Muscle of leg (tissue), 3 donors: ENCODE measurements at regions not wholly inside any gene's neighbourhood (a gene's known extent, or its start where the extent isn't known, plus 50 kb on each side); places are given as distances from the start of the nearest gene placed in this dataset.

ENCODE experiments used
- DNase-seq: peaks from one replicate; pipeline ENCODE4 v3.0.0; 2013
- H3K27ac ChIP-seq: one replicate; pipeline ENCODE4 v1.5.1; 2013; ENCODE audit warnings: mild to moderate bottlenecking, low read length, control low read depth
- H3K27me3 ChIP-seq: one replicate; pipeline ENCODE4 v1.6.1; 2013; ENCODE audit warnings: low read length; ENCODE audit not compliant: control insufficient read depth, insufficient read depth
- H3K36me3 ChIP-seq: one replicate; pipeline ENCODE4 v1.6.1; 2013; ENCODE audit warnings: low read length; ENCODE audit not compliant: control insufficient read depth, insufficient read depth
- H3K4me1 ChIP-seq: one replicate; pipeline ENCODE4 v1.6.1; 2013; ENCODE audit warnings: low read length; ENCODE audit not compliant: control insufficient read depth, insufficient read depth
- H3K4me3 ChIP-seq: one replicate; pipeline ENCODE4 v1.5.1; 2013; ENCODE audit warnings: low read length, control low read depth
- H3K9me3 ChIP-seq: replicated peaks from 2 replicates; pipeline ENCODE4 v1.6.1; 2013; ENCODE audit warnings: low read depth, low read length; ENCODE audit not compliant: control insufficient read depth
- WGBS: methylation state at CpG from one replicate; pipeline ENCODE4 v1.1.5; 2013; ENCODE audit warnings: missing lambda C conversion rate; ENCODE audit not compliant: insufficient coverage; 5-methylcytosine and 5-hydroxymethylcytosine counted together

GRCh38 chr3:117441851-117442250, 732.3 kb downstream of the TUSC7 start:
- Histone ChIP-seq H3K4me3 (no peak overlapping the region), H3K4me1 (no peaks in the 10 kb centered on the region), H3K27ac (no peak overlapping the region), H3K36me3 (no peaks in the 10 kb centered on the region), H3K27me3 (no peaks in the 10 kb centered on the region), H3K9me3 (no peaks in the 10 kb centered on the region)
- no CpG with 5 or more reads among the region's 4 CpGs for WGBS
- no peak for DNase-seq

GRCh38 chr3:117442566-117442965, 733.0 kb downstream of the TUSC7 start:
- no peak for DNase-seq
- Histone ChIP-seq H3K27ac (no peak overlapping the region), H3K4me3 (no peak overlapping the region), H3K27me3 (no peaks in the 10 kb centered on the region), H3K9me3 (no peaks in the 10 kb centered on the region), H3K4me1 (no peaks in the 10 kb centered on the region), H3K36me3 (no peaks in the 10 kb centered on the region)
- 83% methylated on average over 1 of the region's 4 CpGs for WGBS

GRCh38 chr3:117443014-117443413, 733.4 kb downstream of the TUSC7 start:
- Histone ChIP-seq H3K27me3 (no peaks in the 10 kb centered on the region), H3K4me1 (no peaks in the 10 kb centered on the region), H3K36me3 (no peaks in the 10 kb centered on the region), H3K4me3 (no peak overlapping the region), H3K27ac (no peak overlapping the region), H3K9me3 (no peaks in the 10 kb centered on the region)
- no peak for DNase-seq
- no CpG with 5 or more reads among the region's 5 CpGs for WGBS

- Histone ChIP-seq H3K4me1 (no peaks in the 10 kb centered on the region), H3K27me3 (no peaks in the 10 kb centered on the region), H3K9me3 (no peaks in the 10 kb centered on the region), H3K4me3 (no peak overlapping the region), H3K27ac (no peak overlapping the region), H3K36me3 (no peaks in the 10 kb centered on the region)
- no peak for DNase-seq
- 90% methylated on average over 3 of the region's 4 CpGs for WGBS
These were observed 734.6 kb downstream of the TUSC7 start for GRCh38 chr3:117444175-117444574.

GRCh38 chr3:117447419-117447818, 737.8 kb downstream of the TUSC7 start:
- Histone ChIP-seq H3K27me3 (no peaks in the 10 kb centered on the region), H3K4me1 (no peaks in the 10 kb centered on the region), H3K4me3 (no peak overlapping the region), H3K27ac (no peak overlapping the region), H3K36me3 (no peaks in the 10 kb centered on the region), H3K9me3 (no peaks in the 10 kb centered on the region)
- peak; percentile 8 for DNase-seq
- no CpG with 5 or more reads among the region's 4 CpGs for WGBS

- Histone ChIP-seq H3K4me1 (no peaks in the 10 kb centered on the region), H3K27ac (no peak overlapping the region), H3K9me3 (no peaks in the 10 kb centered on the region), H3K4me3 (no peak overlapping the region), H3K36me3 (no peaks in the 10 kb centered on the region), H3K27me3 (no peaks in the 10 kb centered on the region)
- WGBS: no CpG with 5 or more reads among the region's 4 CpGs
- DNase-seq: no peak
These were observed 740.4 kb downstream of the TUSC7 start for GRCh38 chr3:117450026-117450425.

- no peak overlapping the region for H3K27ac ChIP-seq
- no peak for DNase-seq
- WGBS: no CpG with 5 or more reads among the region's 1 CpG
- no peaks in the 10 kb centered on the region for H3K36me3 ChIP-seq
- H3K9me3 ChIP-seq: no peaks in the 10 kb centered on the region
- no peaks in the 10 kb centered on the region for H3K27me3 ChIP-seq
- H3K4me1 ChIP-seq: no peaks in the 10 kb centered on the region
- no peak overlapping the region for H3K4me3 ChIP-seq
These were observed 744.7 kb downstream of the TUSC7 start for GRCh38 chr3:117454254-117454653.

- no peak for DNase-seq
- H3K4me3 ChIP-seq: no peak overlapping the region
- no peak overlapping the region for H3K27ac ChIP-seq
- no peaks in the 10 kb centered on the region for H3K4me1 ChIP-seq
- WGBS: 83% methylated on average over 1 of the region's 5 CpGs
- H3K9me3 ChIP-seq: no peaks in the 10 kb centered on the region
- no peaks in the 10 kb centered on the region for H3K36me3 ChIP-seq
- H3K27me3 ChIP-seq: no peaks in the 10 kb centered on the region
These were observed 745.3 kb downstream of the TUSC7 start for GRCh38 chr3:117454908-117455307.

GRCh38 chr3:117455782-117456181, 746.2 kb downstream of the TUSC7 start:
- DNase-seq: no peak
- H3K27me3 ChIP-seq: no peaks in the 10 kb centered on the region
- no peaks in the 10 kb centered on the region for H3K4me1 ChIP-seq
- no peak overlapping the region for H3K4me3 ChIP-seq
- WGBS: 75% methylated on average over 4 of the region's 6 CpGs
- H3K9me3 ChIP-seq: no peaks in the 10 kb centered on the region
- H3K27ac ChIP-seq: no peak overlapping the region
- H3K36me3 ChIP-seq: no peaks in the 10 kb centered on the region

- Histone ChIP-seq H3K36me3 (no peaks in the 10 kb centered on the region), H3K4me3 (no peak overlapping the region), H3K27ac (no peak overlapping the region), H3K4me1 (no peaks in the 10 kb centered on the region), H3K9me3 (no peaks in the 10 kb centered on the region), H3K27me3 (no peaks in the 10 kb centered on the region)
- DNase-seq: peak; percentile 12
- no CpG with 5 or more reads among the region's 1 CpG for WGBS
These were observed 753.9 kb downstream of the TUSC7 start for GRCh38 chr3:117463276-117464115.

- H3K4me1 ChIP-seq: no peaks in the 10 kb centered on the region
- WGBS: no CpG with 5 or more reads among the region's 1 CpG
- no peak overlapping the region for H3K4me3 ChIP-seq
These were observed 762.3 kb downstream of the TUSC7 start for GRCh38 chr3:117471831-117472230.

More at GRCh38 chr3:117471831-117472230, 762.3 kb downstream of the TUSC7 start:
- H3K9me3 ChIP-seq: no peaks in the 10 kb centered on the region
- no peak for DNase-seq
- no peaks in the 10 kb centered on the region for H3K27me3 ChIP-seq
- no peaks in the 10 kb centered on the region for H3K36me3 ChIP-seq
- no peak overlapping the region for H3K27ac ChIP-seq
